Osteoblast (primary cell): ENCODE measurements at regions not wholly inside any gene's neighbourhood (a gene's known extent, or its start where the extent isn't known, plus 50 kb on each side); places are given as distances from the start of the nearest gene placed in this dataset.

ENCODE experiments used
- DNase-seq: peaks from one replicate; pipeline ENCODE4 v3.0.0; 2011; ENCODE audit warnings: low spot score, mixed read lengths; ENCODE audit not compliant: insufficient read length; ENCODE audit errors: missing footprints
- H2AFZ ChIP-seq: 2 replicates; pipeline ENCODE4 v1.6.0; 2011; ENCODE audit warnings: mild to moderate bottlenecking, low read length
- H3K27ac ChIP-seq: 2 replicates; pipeline ENCODE4 v1.5.1; 2011; ENCODE audit warnings: mild to moderate bottlenecking, low read depth, low read length, moderate library complexity
- H3K27me3 ChIP-seq: 2 replicates; pipeline ENCODE4 v1.6.0; 2012; ENCODE audit warnings: mild to moderate bottlenecking, control low read depth, inconsistent platforms, low read length, moderate library complexity; ENCODE audit not compliant: insufficient read depth
- H3K36me3 ChIP-seq: 2 replicates; pipeline ENCODE4 v1.5.1; 2011; ENCODE audit warnings: mild to moderate bottlenecking, low read length, control low read depth, moderate library complexity; ENCODE audit not compliant: insufficient read depth
- H3K4me1 ChIP-seq: 2 replicates; pipeline ENCODE4 v1.5.1; 2011; ENCODE audit warnings: mild to moderate bottlenecking, low read length, control low read depth, moderate library complexity; ENCODE audit not compliant: insufficient read depth
- H3K4me2 ChIP-seq: 2 replicates; pipeline ENCODE4 v1.6.0; 2011; ENCODE audit warnings: mild to moderate bottlenecking, low read length; ENCODE audit not compliant: insufficient read depth
- H3K4me3 ChIP-seq: fragments of 200-600 bp; sonication (generic); 3 replicates; pipeline ENCODE4 v1.5.1; 2012; ENCODE audit warnings: mild to moderate bottlenecking, low read length, inconsistent platforms; ENCODE audit not compliant: insufficient read depth
- H3K79me2 ChIP-seq: 2 replicates; pipeline ENCODE4 v1.6.0; 2012; ENCODE audit warnings: mild to moderate bottlenecking, low read length, control low read depth, inconsistent platforms; ENCODE audit not compliant: insufficient read depth
- H3K9me3 ChIP-seq: 2 replicates; pipeline ENCODE4 v1.5.1; 2011; ENCODE audit warnings: low read depth, low read length, control low read depth
- H4K20me1 ChIP-seq: 2 replicates; pipeline ENCODE4 v1.6.0; 2012; ENCODE audit warnings: mild to moderate bottlenecking, low read length, control low read depth; ENCODE audit not compliant: insufficient read depth
- CTCF ChIP-seq: IDR thresholded peaks from 2 replicates; pipeline ENCODE4 v1.5.1; 2011; ENCODE audit warnings: mild to moderate bottlenecking, low read depth, low read length, moderate library complexity; ENCODE audit errors: extremely low read depth

GRCh38 chrX:10039821-10040793, 72.9 kb downstream of the CLDN34 start:
- TF ChIP-seq CTCF, result no peak
- Histone ChIP-seq H3K79me2 (peaks cover 38% of the 10 kb centered on the region), H3K4me2 (no peak overlapping the region), H2AFZ (no peak overlapping the region), H3K4me3 (no peak overlapping the region), H3K9me3 (no peaks in the 10 kb centered on the region), H4K20me1 (peaks cover 8% of the 10 kb centered on the region), H3K4me1 (no peaks in the 10 kb centered on the region), H3K27me3 (no peaks in the 10 kb centered on the region), H3K36me3 (no peaks in the 10 kb centered on the region), H3K27ac (no peak overlapping the region)
- no peak for DNase-seq

DNA sequence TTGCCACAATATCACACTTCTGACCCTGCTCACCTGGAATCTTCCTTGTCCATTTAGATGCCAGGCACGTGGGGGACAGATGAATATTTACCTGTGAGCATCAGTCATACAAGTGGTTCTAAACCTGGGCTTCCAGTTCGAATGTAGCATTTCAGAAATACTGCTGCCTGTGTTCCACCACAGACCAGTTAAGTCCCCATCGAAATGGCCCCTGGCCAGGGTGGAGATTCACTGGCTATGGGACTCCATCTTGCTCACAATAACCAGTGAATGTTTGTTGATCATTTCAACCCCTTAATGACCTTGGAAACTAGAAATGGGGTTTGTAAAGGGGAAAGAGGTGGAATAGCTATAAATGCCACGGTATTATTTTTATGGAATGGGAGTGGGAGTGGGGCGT, 73.8 kb downstream of the CLDN34 start:
- no peak overlapping the region for H3K27ac ChIP-seq
- H3K9me3 ChIP-seq, result no peaks in the 10 kb centered on the region
- no peaks in the 10 kb centered on the region for H3K36me3 ChIP-seq
- peaks cover 8% of the 10 kb centered on the region for H4K20me1 ChIP-seq
- H2AFZ ChIP-seq, result no peak overlapping the region
- no peaks in the 10 kb centered on the region for H3K4me1 ChIP-seq
- H3K79me2 ChIP-seq, result peaks cover 45% of the 10 kb centered on the region
- no peak for DNase-seq
- no peak overlapping the region for H3K4me2 ChIP-seq
- no peak overlapping the region for H3K4me3 ChIP-seq
- TF ChIP-seq CTCF, result no peak
- no peaks in the 10 kb centered on the region for H3K27me3 ChIP-seq

DNA sequence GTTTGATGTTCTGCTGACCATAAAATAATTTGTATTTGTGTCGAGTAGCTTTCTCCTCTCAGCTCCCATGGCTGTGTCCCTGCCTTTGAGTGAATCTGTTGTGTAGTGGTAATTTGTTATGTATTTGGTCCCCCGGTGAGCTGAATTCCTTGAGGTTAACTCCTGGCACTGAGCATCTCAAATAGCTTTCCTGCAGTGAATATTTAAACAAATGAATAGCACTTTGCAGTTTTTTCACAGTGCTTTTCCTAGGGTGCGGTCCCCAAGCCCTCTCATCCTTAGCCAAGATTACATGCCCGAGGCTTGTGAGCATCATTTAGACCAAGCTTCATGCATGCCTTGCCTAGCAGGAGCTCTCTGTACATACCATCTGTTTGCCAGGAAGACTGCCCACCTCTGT, 74.2 kb downstream of the CLDN34 start:
- no peak for DNase-seq
- no peaks in the 10 kb centered on the region for H3K4me1 ChIP-seq

More for the DNA sequence above, 74.2 kb downstream of the CLDN34 start:
- no peak for TF ChIP-seq CTCF
- Histone ChIP-seq H3K79me2 (peaks cover 46% of the 10 kb centered on the region), H3K27me3 (no peaks in the 10 kb centered on the region), H3K4me2 (no peak overlapping the region), H3K4me3 (no peak overlapping the region), H3K36me3 (no peaks in the 10 kb centered on the region), H3K9me3 (no peaks in the 10 kb centered on the region), H2AFZ (no peak overlapping the region), H4K20me1 (peaks cover 8% of the 10 kb centered on the region), H3K27ac (no peak overlapping the region)
